Fibroblast of lung (primary cell): ENCODE measurements at regions not wholly inside any gene's neighbourhood (a gene's known extent, or its start where the extent isn't known, plus 50 kb on each side); places are given as distances from the start of the nearest gene placed in this dataset.

Experiments used
- DNase-seq, 2 donors: peaks; one replicate each; pipeline versions ENCODE4 v3.0.0 to v3.0.0-alpha.2; 2010; ENCODE audit warnings: low read depth in 2 of 2
- H2AFZ ChIP-seq: 2 replicates; pipeline ENCODE4 v1.5.1; 2012; ENCODE audit warnings: low read length, control low read depth, inconsistent platforms
- H3K27ac ChIP-seq: 2 replicates; pipeline ENCODE4 v1.5.1; 2011; ENCODE audit warnings: low read length, control low read depth; ENCODE audit not compliant: insufficient read depth
- H3K27me3 ChIP-seq: 2 replicates; pipeline ENCODE4 v1.5.1; 2011; ENCODE audit warnings: mild to moderate bottlenecking, low read length; ENCODE audit not compliant: control insufficient read depth, insufficient read depth
- H3K36me3 ChIP-seq: 2 replicates; pipeline ENCODE4 v1.5.1; 2011; ENCODE audit warnings: low read length; ENCODE audit not compliant: control insufficient read depth, insufficient read depth
- H3K4me1 ChIP-seq: 2 replicates; pipeline ENCODE4 v1.5.1; 2011; ENCODE audit warnings: low read length; ENCODE audit not compliant: control insufficient read depth, insufficient read depth; ENCODE audit errors: extremely low read depth
- H3K4me2 ChIP-seq: 2 replicates; pipeline ENCODE4 v1.5.1; 2011; ENCODE audit warnings: low read length, control low read depth; ENCODE audit not compliant: insufficient read depth; ENCODE audit errors: extremely low read depth
- H3K4me3 ChIP-seq, 4 experiments: fragments of 200-600 bp in 1 of 4; sonication (generic) in 1 of 4; replicated peaks in 1 of 4; 2 replicates each; pipeline ENCODE4 v1.5.1; 2011 to 2016; ENCODE audit warnings: low read length in 4 of 4, low read depth in 3 of 4, mild to moderate bottlenecking in 3 of 4, control low read depth in 2 of 4, inconsistent platforms in 1 of 4, mixed read lengths in 1 of 4; ENCODE audit not compliant: insufficient read depth in 1 of 4; ENCODE audit errors: control extremely low read depth in 1 of 4
- H3K79me2 ChIP-seq: 2 replicates; pipeline ENCODE4 v1.5.1; 2012; ENCODE audit warnings: mild to moderate bottlenecking, low read length, inconsistent platforms; ENCODE audit not compliant: control insufficient read depth, insufficient read depth
- H3K9ac ChIP-seq: 2 replicates; pipeline ENCODE4 v1.5.1; 2011; ENCODE audit warnings: mild to moderate bottlenecking, low read length, control low read depth; ENCODE audit not compliant: insufficient read depth
- H3K9me3 ChIP-seq: 2 replicates; pipeline ENCODE4 v1.5.1; 2012; ENCODE audit warnings: low read depth, low read length; ENCODE audit not compliant: control insufficient read depth, insufficient read depth
- H4K20me1 ChIP-seq: 2 replicates; pipeline ENCODE4 v1.5.1; 2011; ENCODE audit warnings: low read length; ENCODE audit not compliant: control insufficient read depth, insufficient read depth; ENCODE audit errors: extremely low read depth
- EZH2 ChIP-seq: IDR thresholded peaks from 2 replicates; pipeline ENCODE4 v1.5.1; 2012; ENCODE audit warnings: low read length, control low read depth, mild to moderate bottlenecking; ENCODE audit errors: missing control alignments
- TF ChIP-seq, protein P1 (sequence below), 2 donors: IDR thresholded peaks in 1 of 2; conservative IDR thresholded peaks in 1 of 2; 1 replicate in 1 of 2; 2 replicates in 1 of 2; pipeline ENCODE4 v1.5.1; 2011 to 2012; ENCODE audit warnings: low read length in 2 of 2, control low read depth in 1 of 2, inconsistent platforms in 1 of 2, low read depth in 1 of 2, mild to moderate bottlenecking in 1 of 2

DNA sequence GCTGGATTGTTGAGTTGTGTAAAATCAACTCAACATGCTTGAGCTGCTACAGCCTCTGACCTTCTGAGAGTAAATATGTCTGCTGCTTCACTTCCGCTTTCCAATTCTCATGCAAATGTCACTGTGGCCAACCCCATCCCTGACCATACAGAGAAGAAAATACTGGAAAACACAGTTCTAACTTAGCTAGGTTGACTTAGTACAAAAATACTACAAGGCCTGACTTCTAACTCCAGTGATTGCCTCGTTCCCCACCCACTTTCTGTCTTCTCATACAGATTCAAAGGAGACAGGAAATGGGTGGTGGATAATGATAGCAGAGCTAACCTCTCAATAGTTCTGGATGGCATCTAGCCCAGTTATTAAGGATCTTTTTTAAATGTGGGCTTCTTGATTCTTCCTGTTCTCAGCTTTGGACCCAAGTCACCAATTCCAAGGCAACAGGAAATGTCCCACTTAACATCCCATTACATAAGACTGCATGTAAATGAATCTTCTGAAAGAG lies 226.6 kb upstream of the SLC24A2 start:
- Histone ChIP-seq H3K9ac (no peak overlapping the region), H3K4me2 (no peak overlapping the region), H3K9me3 (no peaks in the 10 kb centered on the region), H4K20me1 (no peaks in the 10 kb centered on the region), H2AFZ (peak overlapping the region; percentile 23), H3K4me1 (no peaks in the 10 kb centered on the region), H3K36me3 (no peaks in the 10 kb centered on the region), H3K27ac (no peak overlapping the region), H3K79me2 (no peaks in the 10 kb centered on the region), H3K4me3 (no peak overlapping the region), H3K27me3 (no peaks in the 10 kb centered on the region)
- TF ChIP-seq EZH2: no peak
- TF ChIP-seq, protein P1, sequence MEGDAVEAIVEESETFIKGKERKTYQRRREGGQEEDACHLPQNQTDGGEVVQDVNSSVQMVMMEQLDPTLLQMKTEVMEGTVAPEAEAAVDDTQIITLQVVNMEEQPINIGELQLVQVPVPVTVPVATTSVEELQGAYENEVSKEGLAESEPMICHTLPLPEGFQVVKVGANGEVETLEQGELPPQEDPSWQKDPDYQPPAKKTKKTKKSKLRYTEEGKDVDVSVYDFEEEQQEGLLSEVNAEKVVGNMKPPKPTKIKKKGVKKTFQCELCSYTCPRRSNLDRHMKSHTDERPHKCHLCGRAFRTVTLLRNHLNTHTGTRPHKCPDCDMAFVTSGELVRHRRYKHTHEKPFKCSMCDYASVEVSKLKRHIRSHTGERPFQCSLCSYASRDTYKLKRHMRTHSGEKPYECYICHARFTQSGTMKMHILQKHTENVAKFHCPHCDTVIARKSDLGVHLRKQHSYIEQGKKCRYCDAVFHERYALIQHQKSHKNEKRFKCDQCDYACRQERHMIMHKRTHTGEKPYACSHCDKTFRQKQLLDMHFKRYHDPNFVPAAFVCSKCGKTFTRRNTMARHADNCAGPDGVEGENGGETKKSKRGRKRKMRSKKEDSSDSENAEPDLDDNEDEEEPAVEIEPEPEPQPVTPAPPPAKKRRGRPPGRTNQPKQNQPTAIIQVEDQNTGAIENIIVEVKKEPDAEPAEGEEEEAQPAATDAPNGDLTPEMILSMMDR (conservative IDR thresholded peaks at IDR 0.05 in 1 of 2, IDR thresholded peaks at IDR 0.05 in 1 of 2; ENCODE audit: low read depth in 1 of 2, low read length in 2 of 2): no peak
- DNase-seq: no peak

DNA sequence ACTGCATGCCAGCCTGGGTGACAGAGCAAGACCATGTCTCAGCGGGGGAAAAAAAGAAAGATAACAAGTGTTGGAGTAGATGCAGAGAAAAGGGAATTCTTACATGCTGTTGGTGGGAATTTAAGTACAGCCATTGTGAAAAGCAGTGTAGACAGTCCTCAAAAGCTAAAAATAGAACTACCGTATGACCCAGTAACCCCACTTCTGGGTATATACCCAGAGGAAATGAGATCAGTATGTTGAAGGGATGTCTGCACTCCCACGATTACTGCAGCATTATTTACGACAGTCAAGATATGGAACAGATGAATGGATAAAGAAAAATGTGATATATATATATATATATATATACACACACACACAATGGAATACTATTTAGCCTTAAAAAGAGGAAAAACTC lies 225.3 kb upstream of the SLC24A2 start:
- no peak for DNase-seq
- Histone ChIP-seq H3K9me3 (no peaks in the 10 kb centered on the region), H3K9ac (no peak overlapping the region), H3K27me3 (no peaks in the 10 kb centered on the region), H3K79me2 (no peaks in the 10 kb centered on the region), H2AFZ (no peak overlapping the region), H3K4me2 (no peak overlapping the region), H3K4me3 (no peak overlapping the region), H3K36me3 (no peaks in the 10 kb centered on the region), H3K4me1 (no peaks in the 10 kb centered on the region), H3K27ac (no peak overlapping the region), H4K20me1 (no peaks in the 10 kb centered on the region)
- TF ChIP-seq, protein P1 (conservative IDR thresholded peaks at IDR 0.05 in 1 of 2, IDR thresholded peaks at IDR 0.05 in 1 of 2; ENCODE audit: low read depth in 1 of 2, low read length in 2 of 2): no peak
- TF ChIP-seq EZH2: no peak

DNA sequence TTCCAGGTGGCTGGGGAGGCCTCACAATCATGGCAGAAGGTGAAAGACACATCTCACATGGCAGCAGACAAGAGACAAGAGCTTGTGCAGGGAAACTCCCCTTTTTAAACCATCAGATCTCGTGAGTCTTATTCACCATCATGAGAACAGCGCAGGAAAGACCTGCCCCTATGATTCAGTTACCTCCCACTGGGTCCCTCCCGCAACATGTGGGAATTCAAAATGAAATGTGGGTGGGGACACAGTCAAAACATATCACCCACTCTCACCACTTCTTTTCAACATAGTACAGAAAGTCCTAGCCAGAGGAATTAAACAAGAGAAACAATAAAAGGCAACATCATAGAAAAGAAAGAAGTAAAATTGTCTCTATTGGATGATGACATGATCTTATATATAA lies 223.4 kb upstream of the SLC24A2 start:
- no peak overlapping the region for H3K4me3 ChIP-seq
- no peak for TF ChIP-seq EZH2
- TF ChIP-seq, protein P1 (conservative IDR thresholded peaks at IDR 0.05 in 1 of 2, IDR thresholded peaks at IDR 0.05 in 1 of 2; ENCODE audit: low read depth in 1 of 2, low read length in 2 of 2): no peak
- H2AFZ ChIP-seq: no peak overlapping the region
- no peaks in the 10 kb centered on the region for H3K9me3 ChIP-seq
- no peak for DNase-seq
- no peaks in the 10 kb centered on the region for H3K27me3 ChIP-seq
- H3K9ac ChIP-seq: no peak overlapping the region
- no peaks in the 10 kb centered on the region for H3K79me2 ChIP-seq
- no peaks in the 10 kb centered on the region for H3K36me3 ChIP-seq
- H4K20me1 ChIP-seq: no peaks in the 10 kb centered on the region
- H3K4me2 ChIP-seq: no peak overlapping the region
- no peaks in the 10 kb centered on the region for H3K4me1 ChIP-seq
- H3K27ac ChIP-seq: no peak overlapping the region
